HG03064 (cell line): ENCODE measurements at regions not wholly inside any gene's neighbourhood (a gene's known extent, or its start where the extent isn't known, plus 50 kb on each side); places are given as distances from the start of the nearest gene placed in this dataset.
"Not testable (repeated sequence)": the region's sequence is repeated elsewhere in the genome, so short reads cannot be mapped to it uniquely, and the experiment has no call there.

Source experiments
- ATAC-seq: cut with Tn5 transposase; IDR thresholded peaks from one replicate; pipeline ENCODE4 v1.9.1; 2021; ENCODE audit warnings: low read depth; ENCODE audit not compliant: unreplicated experiment

DNA sequence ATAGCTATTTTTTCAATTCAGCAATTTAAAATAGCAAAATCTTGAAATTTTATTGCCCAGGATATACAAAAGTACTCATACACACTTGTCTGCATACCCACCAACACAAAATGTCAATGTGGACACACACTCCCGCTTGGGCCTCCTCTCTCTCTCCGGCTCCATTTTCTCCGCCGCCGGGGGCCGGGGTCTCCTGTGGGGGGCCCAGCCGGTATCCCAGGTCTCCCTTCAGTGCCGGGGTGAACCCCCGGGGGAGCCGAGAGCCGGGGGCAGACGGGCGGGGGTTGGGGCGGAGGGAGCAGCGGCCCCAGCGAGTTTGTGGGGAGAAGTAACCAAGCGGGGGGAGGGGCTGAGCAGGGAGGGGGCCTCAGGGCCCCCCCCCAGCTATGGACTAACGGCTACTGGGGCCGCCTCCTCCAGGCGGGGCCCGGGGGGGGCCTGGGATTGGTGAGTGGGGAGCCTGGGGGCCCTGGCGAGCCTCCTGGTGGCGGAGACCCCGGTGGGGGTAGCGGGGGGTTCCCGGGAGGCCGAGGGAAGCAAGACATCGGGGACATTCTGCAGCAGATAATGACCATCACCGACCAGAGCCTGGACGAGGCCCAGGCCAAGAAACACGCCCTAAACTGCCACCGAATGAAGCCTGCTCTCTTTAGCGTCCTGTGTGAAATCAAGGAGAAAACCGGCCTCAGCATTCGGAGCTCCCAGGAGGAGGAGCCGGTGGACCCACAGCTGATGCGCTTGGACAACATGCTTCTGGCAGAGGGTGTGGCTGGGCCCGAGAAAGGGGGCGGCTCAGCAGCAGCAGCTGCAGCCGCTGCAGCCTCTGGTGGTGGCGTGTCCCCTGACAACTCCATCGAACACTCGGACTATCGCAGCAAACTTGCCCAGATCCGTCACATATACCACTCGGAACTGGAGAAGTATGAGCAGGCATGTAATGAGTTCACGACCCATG, 56.6 kb downstream of the CHST2 start:
- ATAC-seq, result not testable (repeated sequence)

DNA sequence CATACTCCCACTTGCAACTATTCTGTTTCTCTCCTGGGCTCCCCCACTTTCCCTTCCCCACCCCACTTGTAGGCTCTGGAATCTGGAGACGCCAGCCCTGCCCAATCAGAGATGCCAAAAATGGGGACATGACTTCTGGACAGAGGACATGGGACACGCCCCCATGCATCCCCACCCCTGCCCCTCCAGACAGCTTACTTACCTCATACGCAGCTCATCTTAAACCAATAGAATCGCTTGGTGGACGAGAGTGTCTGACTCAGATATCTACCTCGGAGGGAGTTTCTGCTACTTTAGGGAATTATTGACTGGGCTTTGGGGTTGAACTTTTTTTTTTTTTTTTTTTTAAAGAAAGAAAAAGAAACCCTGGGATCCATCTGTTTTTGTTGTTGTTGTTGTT, 58.4 kb downstream of the CHST2 start:
- not testable (repeated sequence) for ATAC-seq

DNA sequence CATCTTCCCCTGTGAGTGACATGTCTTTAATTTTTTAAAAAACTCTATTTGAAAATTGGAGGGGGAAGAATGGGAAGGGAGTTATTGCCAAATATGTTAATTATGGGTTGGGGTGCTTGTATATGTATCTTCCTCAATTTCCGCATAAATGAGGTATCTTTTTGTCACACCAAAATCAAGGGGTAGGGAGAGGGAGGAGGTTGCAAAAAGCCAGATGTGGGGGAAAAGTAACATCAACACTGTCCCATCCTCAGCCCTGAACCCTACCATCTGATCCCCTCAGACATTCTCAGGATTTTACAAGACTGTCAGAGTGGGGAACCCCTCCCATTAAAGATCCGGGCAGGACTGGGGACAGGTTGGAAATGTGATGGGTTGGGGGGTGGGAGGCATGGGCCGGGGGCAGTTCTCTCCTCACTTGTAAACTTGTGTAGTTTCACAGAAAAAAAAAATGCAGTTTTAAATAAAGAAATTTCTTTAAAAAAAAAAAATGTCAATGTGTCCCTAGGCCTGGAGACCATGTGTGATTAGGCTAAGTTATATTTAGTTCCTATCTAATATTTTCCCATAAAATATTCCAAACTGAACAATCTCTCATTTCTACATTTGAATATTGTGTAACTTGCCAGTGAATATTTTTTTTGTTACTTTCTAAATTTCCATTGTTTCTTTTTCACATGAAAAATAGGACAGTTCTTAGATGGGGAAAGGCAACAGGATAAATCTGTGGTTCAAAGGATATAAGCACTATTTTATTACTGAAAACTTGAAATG, 59.4 kb downstream of the CHST2 start:
- not testable (repeated sequence) for ATAC-seq

DNA sequence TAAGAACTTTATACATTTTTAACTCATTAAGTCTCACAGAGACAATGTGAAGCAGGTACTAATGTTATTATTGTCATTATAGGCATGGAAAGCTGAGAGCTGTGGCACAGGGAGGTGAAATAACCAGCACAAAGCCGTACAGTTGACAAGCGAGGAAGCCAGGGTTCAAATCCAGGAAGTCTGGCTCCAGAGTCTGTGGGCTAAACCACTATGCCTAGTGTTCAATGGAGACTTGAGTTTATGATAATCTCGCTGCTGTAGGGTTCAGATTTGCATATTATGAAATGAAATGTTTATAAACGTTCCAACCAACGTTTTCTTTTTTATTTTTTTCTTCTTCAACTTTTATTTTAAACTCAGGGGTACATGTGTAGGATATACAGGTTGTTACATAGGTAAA, 60.0 kb downstream of the CHST2 start:
- ATAC-seq, result no peak

DNA sequence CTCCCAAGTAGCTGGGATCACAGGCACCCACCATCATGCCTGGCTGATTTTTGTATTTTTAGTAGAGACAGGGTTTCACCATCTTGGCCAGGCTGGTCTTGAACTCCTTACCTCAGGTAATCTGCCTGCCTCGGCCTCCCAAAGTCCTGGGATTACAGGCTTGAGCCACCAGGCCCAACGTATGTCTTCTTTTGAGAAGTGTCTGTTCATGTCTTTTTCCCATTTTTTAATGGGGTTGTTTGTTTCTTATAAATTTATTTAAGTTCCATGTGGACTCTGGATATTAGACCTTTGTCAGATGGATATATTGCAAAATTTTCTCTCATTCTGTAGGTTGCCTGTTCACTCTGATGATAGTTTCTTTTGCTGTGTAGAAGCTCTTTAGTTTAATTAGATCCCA, 61.3 kb downstream of the CHST2 start:
- ATAC-seq, result not testable (repeated sequence)

DNA sequence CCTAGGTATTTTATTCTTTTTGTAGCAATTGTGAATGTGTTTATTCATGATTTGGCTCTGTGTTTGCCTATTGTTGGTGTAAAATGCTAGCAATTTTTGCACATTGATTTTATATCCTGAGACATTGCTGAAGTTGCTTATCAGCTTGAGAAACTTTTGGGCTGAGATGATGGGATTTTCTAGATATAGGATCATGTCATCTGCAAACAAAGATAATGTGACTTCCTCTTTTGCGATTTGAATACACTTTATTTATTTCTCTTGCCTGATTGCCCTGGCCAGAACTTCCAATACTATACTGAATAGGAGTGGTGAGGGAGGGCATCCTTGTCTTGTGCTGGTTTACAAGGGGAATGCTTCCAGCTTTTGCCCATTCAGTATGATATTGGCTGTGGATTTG, 62.4 kb downstream of the CHST2 start:
- ATAC-seq, result not testable (repeated sequence)

DNA sequence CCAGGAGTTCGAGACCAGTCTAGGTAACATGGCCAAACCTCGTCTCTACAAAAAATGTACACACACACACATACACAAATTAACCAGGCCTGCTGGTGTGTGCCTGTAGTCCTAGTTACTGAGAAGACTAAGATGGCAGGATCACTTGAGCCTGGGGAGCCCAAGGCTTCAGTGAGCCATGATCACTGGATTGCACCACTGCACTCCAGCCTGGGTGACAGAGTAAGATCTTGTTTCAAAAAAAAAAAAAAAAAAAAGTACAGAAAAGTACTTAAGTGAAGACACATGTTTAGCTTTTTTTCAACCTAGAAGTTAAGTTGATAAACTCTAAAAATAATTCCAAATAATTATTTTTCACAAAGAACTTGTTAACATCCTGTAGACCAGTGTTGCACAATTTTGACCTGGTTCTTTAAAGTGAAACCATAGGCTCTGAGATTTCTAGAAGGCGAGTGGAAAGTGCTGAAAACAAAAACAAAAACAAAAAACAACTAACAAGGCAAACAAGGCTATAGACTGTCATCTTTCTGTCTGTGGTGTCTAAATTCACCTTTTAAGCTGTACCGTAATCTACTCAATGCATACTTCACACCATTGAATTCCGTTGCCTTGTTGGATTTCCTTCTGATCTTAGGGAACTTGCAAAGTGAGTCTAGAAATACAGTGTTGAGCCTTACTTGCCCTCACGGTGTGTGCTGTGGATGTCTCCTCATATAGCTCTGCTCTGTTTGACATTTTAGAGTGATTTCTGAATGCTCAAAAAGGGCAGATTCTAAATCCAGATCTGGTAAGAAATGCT, 63.5 kb downstream of the CHST2 start:
- no peak for ATAC-seq

DNA sequence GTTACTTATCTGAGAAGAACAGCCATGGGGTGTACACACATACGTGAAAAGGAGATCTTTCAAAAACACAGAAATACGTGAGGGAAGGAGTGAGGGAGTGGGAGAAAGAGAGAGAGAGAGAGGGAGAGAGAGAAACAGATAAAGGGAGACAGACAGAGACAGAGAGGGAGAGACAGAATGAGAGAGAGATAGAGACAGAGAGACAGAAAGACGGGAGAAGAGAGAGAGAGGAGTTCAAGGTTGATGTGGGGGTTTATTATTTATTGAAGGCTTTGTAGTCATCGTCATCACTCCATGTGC, 64.0 kb downstream of the CHST2 start:
- no peak for ATAC-seq

DNA sequence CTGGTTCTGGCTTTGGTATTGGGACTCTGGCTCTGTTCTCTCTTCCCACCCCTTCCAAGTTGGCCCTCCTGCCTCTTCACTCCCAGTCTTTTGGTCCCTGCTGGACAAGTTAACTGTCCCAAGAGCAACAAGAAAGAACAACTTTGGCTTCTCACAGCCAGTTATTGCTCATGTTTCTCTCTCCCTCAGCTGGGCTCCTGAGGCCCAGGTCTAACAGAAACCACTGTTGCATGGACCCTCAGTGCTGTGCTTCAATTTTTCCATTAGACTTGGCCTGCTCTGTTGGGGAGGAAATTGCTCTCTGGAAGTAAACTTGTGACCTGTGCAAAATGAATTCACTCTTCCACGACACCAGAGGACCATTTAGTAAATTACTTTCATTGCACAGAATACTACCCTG, 64.5 kb downstream of the CHST2 start:
- ATAC-seq, result no peak

DNA sequence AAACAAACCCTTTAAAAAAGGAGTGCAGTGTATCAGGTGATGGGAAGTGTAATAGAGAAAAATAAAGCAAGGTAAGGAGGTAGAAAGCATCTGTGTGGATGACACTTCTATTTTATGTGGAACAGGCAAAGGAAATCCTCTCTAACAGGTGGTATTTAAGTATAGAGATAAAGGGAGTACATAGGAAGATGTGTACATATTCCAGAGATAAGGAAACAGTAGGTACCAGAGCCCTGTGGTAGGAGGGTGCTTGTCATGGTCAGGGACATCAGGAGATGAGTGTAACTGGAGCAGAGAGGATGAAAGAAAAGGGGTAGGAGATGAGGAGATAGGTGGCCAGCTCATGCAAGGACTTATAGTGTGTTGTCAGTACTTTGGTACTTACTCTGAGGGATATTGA, 65.8 kb downstream of the CHST2 start:
- ATAC-seq, result no peak

DNA sequence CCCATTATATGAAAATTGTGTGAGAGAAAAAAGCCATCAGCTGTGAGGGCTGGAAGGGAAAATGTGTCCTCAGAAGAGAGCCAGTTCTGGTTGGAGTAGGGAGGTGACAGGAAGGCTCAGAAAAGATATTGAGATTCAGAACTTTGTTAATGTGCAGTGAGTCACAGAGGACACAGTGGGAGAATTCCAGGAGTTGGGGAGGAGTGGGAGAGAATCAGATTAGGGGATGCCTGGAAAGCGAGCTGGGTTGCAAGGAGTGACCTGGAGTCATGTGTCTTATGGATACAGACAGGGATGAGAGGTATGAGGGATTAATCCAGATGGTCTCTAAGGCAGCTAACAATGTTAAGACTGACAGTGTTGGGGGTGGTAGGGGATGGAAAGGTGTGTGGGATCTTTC, 67.5 kb downstream of the CHST2 start:
- ATAC-seq, result no peak

DNA sequence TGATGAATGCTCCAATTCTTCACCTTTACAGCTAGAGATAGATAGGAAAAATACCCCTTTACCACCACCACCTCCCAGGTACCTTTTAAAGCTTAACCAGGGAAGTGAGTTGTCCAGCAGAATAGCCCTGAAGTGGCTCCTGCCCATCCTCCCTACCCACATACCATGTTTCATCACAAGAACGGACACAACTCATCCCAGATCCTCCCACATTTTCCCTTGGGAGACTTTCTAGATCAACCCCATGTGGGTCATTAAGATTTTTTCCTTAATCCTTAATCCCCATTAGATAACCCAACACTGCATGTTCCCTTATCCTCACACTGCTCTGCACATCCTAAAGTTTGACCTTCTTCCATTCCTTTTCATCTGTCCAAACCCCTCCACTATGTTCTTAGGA, 69.3 kb downstream of the CHST2 start:
- no peak for ATAC-seq

DNA sequence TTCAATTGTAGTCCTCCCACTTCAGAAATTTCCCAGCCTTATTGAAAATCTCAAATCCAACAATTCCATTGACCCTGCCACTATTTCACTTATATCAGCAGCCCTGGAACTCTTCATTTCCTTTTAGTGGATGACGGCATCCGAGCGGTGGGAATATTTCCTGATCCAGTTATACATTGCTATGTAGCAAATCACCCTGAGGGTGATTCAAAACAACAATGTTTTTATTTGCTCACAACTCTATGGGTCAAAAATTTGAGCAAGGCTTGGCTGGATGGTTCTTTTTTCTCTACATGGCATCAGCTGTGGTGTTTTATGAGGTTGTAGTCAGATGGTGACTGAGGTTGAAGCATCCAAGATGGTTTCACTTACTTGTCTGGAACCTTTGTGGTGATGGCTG, 70.5 kb downstream of the CHST2 start:
- ATAC-seq, result no peak

DNA sequence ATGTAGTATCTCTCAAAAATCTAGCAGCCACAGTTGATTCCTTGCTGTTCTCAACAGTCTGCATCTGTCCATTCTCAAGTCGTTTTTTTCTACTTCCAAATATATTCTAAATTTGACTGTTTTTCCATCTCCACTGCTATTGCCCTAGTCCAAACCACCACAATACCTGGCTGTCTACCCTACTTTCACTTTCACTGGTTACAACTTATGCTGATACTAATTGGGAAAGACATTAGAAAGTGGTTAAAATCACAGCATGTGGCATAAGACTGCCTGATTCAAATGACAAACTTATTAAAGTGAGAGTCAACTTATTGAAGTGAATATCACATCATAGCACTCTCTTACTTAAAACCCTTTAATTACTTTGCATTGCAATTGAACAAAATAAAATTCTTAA, 72.6 kb downstream of the CHST2 start:
- ATAC-seq, result no peak

DNA sequence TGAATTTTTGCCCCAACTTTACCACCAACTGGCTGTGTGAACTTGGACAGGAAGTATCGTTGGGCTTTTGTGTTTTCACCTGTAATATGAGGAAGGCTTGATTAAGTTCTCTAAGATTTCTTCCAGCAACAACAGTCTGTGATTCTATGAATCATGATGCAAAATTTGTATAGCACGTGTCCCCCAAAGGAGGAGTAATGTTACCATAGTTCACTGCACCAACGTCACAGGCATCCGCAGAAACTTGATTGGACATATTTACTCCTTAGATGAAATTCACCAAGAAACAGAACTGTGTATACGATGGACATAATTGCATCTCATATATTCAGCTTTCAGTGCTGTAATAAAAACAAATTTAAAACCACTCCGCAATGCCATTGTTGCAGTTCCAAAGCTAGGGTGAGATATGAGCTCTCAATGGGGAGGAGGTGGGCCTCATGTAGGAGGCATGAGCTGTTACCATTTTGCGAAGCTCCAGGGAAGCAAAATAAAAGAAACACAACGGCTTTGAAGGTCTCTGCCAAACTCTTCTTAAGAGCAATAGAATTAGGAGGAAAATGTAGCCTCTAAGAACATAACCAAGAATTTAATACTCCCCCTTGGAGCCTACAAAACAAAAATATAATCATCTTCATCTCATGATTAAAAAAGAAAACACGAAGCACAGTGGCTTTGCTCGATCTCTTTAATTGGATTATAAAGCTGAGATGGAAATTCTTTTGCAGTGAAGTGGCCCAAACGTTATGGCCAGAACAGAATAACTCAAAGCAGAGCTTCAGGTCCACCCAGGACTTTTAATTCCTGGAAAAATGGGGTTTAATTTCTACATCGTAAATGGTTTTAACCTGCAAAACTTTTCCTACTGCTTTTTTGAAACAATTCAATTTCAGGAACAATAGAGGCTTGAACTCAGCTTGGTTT, 80.7 kb downstream of the CHST2 start:
- ATAC-seq, result no peak

DNA sequence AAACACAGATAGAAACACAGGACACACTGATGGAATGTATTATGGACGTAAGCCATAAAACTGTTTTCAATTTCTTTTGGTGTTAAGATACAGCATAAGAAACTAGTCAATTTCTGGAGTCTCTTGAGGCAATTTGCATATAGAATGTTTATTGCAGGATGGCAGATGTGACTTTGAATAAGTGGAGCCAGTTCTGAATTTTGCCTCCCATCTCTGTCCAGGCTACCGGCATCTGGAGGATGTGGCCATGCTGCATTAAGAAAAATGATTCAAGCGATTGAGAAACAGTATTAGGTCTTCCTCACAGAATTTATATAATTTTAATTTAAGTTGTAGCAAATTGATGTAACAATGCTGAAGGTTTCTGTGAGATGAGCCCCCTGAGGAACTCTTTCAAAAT, 81.5 kb downstream of the CHST2 start:
- no peak for ATAC-seq

DNA sequence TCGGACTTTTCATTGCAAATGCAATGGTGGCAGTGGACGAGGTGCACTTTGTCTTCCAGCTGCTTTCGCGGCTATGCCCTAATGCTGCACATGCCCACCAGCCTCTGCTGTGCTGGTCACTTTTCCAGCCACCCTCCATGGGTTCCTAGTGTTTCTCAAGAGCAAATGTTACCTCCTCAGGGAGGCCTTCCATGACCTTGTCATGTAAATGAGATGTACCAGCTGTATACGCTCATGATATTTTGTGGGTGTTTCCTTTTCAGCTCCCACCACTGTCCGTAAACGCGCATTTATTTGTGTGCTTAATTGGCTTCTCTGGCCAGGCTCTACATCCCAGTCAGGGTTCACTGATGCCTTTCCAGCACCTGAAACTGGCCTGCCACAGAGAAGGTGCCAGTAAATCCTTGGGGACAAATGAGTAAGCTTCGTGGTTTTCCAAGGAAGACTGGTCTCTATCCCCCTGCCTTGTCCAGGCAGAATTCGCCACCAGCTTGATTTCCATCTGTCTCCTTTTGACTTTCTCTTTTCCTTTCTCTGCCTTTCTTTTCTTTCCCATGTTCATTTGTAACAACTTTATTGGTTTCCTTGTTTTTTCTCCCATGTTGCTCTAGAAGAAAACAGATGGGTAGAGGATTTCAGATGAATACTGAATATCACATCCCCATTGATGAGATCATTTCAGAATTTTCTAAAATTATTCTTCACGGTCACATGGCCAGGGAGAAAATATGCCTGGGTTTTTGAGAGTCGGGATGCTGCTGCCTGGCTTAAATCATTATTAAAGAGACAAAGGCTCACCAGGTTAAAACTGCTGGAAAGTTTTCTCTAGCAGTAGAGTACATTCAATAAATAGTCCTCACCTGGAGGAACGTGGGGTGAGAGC, 82.5 kb downstream of the CHST2 start:
- ATAC-seq, result no peak

DNA sequence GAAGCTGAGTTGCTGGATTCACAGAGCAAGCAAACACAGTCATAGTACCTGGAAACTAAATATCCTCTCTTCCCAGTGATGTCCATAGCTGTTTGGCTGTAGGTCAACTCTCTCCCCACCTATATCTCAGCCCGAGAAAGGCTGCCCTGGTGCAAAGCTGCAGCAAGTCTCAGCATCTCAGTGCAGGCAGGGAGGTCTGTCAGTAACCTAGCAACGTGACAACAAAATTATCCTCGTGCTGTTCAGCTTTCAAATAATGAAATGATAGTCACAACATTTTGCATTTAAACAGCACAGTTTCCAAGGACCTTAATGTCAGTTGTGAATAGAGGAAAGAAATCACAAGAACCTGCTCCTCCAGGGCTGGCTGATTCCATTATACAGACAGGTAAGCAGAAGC, 83.6 kb downstream of the CHST2 start:
- ATAC-seq, result no peak

DNA sequence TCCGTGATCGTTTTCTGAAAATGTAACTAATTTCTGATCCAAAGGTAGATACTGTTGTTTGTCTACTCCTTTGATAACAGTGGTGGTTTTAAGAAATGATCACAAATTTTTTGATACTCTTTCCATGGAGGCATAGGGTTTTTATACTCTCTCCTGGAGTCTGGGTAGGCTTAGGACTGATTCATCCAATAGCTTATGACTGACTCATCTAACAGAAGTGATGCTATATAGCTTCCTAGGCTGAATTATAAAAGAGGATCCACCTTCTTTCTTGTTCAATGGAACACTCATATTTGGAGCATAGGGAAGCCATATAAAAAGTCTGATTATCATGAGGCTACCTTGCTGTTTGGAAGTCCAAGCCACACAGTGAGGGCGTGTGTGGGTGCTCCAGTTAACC, 84.3 kb downstream of the CHST2 start:
- no peak for ATAC-seq
